Keratinocyte (primary cell): ENCODE measurements at regions not wholly inside any gene's neighbourhood (a gene's known extent, or its start where the extent isn't known, plus 50 kb on each side); places are given as distances from the start of the nearest gene placed in this dataset.

Source experiments
- CTCF ChIP-seq, 3 experiments: IDR thresholded peaks in 1 of 3; conservative IDR thresholded peaks in 1 of 3; optimal IDR thresholded peaks in 1 of 3; 2 replicates in 2 of 3; 3 replicates in 1 of 3; pipeline versions ENCODE3 to v1.5.1; 2011; ENCODE audit warnings: low read length in 3 of 3, mild to moderate bottlenecking in 3 of 3, moderate library complexity in 2 of 3, control low read depth in 1 of 3, inconsistent platforms in 1 of 3; ENCODE audit not compliant: insufficient read depth in 2 of 3; ENCODE audit errors: extremely low read depth in 1 of 3
- EZH2 ChIP-seq: IDR thresholded peaks from one replicate; pipeline ENCODE4 v1.6.1; 2012; ENCODE audit warnings: inconsistent platforms, mild to moderate bottlenecking, low read length, moderate library complexity

- TF ChIP-seq CTCF (optimal IDR thresholded peaks at IDR 0.05 in 1 of 3, IDR thresholded peaks at IDR 0.05 in 1 of 3, conservative IDR thresholded peaks at IDR 0.05 in 1 of 3; ENCODE audit: extremely low read depth in 1 of 3, insufficient read depth in 2 of 3, low read length in 3 of 3) (no peak), EZH2 (no peak)
Measured at GRCh38 chr7:38049679-38050078, 128.4 kb upstream of the STARD3NL start.
